CD4-positive, alpha-beta T cell treated with Interleukin-6 for 4 hours (primary cell): ENCODE measurements at regions not wholly inside any gene's neighbourhood (a gene's known extent, or its start where the extent isn't known, plus 50 kb on each side); places are given as distances from the start of the nearest gene placed in this dataset.
A peak's percentile ranks its signal among the peaks of the same experiment; 100 is the strongest.
"Not testable (repeated sequence)": the region's sequence is repeated elsewhere in the genome, so short reads cannot be mapped to it uniquely, and the experiment has no call there.

Experiments
- DNase-seq: peaks from one replicate; pipeline ENCODE4 v3.0.0-alpha.2; 2020; ENCODE audit warnings: mixed read lengths

DNA sequence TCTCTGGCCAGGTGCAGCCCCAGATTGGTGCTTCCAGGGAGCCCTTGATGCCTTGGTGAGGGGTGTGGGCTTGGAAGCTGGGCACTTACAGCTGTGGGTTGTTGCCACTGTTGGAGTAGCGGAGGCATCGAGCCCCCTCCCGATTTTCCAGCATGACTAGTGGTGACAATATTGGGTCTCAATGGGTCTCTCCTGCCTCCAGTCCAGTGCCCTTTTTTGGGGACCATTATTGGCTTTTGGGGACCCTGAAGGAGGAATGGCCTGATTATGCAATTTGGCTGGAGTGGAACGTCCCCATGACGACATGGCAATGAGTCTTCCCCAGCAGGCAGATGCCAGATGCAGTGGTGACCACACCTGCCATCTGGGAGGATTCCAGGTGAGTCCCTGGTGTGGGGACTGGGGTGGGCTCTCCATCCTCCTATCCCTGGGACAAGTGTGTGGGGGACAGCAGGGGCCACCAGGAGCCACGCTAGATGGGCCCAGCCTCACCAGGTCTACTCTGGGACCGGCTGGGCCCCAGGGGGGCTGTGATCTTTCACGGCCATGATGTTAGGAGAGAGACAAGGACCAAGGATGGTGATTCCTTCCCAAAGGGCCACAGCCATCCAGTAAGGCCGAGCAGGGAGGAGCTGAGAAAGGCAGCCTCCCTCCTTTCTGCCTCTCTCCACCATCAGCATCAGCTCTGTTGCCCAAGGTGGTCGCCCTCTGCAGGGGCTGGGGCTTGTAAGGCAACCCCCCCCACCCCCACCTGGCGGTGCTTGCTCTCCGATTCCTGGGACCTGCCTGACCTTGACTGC lies 196.8 kb downstream of the GOLGA6L6 start:
- no peak for DNase-seq

DNA sequence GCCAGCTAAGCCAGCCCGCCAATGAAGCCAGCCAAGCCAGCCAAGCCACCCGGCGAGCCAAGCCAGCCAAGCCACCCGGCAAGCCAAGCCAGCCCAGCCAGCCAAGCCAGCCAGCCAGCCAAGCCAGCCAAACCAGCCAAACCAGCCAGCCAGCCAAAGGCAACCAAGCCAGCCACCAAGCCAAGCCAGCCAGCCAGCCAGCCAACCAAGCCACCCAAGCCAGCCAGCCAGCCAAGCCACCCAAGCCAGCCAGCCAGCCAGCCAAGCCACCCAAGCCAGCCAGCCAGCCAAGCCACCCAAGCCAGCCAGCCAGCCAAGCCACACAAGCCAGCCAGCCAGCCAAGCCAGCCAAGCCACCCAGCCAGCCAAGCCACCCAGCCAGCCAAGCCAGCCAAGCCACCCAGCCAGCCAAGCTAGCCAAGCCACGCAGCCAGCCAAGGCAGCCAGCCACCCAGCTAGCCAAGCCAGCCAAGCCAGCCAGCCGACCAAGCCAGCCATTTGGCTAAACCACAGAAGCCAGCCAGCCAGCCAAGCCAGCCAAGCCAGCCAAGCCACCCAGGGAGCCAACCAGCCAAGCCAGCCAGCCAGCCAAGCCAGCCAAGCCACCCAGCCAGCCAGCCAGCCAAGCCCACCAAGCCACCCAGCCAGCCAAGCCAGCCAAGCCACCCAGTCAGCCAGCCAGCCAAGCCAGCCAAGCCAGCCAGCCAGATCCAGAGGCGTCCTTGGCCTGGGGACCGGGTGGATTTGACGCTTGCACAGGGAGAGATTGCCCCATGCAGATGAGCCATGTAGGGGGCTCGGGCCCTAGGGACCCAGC lies 198.0 kb downstream of the GOLGA6L6 start:
- DNase-seq = not testable (repeated sequence)

DNA sequence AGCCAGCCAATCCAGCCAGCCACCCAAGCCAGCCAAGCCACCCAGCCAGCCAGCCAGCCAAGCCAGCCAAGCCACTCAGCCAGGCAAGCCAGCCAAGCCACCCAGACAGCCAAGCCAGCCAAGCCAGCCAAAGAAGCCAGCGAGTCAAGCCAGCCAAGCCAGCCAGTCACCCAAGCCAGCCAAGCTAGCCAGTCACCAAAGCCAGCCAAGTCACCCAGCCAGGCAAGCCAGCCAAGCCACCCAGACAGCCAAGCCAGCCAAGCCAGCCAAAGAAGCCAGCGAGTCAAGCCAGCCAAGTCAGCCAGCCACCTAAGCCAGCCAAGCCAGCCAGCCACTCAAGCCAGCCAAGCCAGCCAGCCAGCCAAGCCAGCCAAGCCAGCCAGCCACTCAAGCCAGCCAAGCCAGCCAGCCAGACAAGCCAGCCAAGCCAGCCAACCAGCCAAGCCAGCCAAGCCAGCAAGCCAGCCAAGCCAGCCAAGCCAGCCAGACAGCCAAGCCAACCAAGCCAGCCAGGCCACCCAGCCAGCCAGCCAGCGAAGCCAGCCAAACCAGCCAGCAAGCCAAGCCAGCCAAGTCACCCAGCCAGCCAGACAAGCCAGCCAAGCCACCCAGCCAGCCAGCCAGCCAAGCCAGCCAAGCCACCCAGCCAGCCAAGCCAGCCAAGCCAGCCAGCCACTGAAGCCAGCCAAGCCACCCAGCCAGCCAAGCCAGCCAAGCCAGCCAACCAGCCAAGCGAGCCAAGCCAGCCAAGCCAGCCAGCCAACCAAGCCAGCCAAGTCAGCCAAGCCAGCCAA lies 198.8 kb downstream of the GOLGA6L6 start:
- not testable (repeated sequence) for DNase-seq

DNA sequence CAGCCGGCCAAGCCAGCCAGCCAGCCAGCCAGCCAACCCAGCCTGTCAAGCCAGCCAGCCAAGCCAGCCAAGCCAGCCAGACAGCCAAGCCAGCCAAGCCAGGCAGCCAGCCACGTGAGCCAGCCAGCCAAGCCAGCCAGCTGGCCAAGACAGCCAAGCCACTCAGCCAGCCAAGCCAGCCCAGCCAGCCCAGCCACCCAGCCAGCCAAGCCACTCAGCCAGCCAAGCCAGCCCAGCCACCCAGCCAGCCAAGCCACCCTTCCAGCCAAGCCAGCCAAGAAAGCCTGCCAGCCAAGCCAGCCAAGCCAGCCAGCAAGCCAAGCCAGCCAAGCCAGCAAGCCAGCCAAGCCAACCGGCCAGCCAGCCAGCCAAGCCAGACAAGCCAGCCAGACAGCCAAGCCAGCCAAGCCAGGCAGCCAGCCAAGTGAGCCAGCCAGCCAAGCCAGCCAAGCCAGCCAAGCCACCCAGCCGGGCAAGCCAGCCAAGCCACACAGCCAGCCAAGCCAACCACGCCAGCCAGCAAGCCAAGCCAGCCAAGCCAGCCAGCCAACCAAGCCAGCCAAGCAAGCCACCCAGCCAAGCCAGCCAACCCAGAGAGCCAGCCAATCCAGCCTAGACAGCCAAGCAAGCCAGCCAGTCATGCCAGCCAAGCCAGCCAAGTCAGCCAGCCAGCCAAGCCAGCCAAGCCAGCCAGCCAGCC lies 199.5 kb downstream of the GOLGA6L6 start:
- DNase-seq = peak; percentile 24

DNA sequence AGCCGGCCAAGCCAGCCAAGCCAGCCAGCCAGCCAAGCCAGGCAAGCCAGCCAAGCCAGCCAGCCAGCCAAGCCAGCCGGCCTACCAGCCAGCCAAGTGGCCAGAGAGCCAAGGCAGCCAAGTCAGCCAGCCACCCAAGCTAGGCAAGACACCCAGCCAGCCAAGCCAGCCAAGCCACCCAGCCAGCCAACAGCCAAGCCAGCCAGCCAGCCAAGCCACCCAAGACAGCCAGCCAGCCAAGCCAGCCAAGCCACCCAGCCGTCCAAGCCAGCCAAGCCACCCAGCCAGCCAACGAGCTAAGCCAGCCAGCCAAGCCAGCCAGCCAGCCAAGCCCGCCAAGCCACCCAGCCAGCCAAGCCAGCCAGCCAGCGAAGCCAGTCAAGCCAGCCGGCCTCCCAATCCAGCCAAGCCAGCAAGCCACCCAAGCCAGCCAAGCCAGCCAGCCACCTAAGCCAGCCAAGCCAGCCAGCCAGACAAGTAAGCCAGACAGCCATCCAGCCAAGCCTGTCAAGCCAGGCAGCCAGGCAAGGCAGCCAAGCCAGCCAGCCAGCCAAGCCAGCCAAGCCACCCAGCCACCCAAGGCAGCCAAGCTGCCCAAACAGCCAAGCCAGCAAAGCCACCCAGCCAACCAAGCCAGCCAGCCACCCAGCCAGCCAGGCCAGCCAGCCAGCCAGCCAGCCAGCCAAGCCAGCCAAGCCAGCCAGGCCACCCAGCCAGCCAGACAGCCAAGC lies 200.5 kb downstream of the GOLGA6L6 start:
- peak; percentile 28 for DNase-seq

DNA sequence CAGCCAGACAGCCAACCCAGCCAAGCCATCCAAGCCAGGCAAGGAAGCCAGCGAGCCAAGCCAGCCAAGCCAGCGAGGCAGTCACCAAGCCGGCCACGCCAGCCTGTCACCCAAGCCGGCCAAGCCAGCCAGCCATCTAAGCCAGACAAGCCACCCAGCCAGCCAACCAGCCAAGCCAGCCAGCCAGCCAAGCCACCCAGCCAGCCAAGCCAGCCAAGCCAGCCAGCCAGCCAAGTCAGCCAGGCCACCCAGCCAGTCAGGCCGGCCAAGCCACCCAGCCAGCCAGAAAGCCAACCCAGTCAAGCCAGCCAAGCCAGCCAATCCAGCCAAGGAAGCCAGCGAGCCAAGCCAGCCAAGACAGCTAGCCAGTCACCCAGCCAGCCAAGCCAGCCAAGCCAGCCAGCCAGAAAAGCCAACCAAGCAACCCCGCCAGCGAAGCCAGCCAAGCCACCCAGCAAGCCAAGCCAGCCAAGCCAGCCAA lies 201.2 kb downstream of the GOLGA6L6 start:
- DNase-seq = no peak

DNA sequence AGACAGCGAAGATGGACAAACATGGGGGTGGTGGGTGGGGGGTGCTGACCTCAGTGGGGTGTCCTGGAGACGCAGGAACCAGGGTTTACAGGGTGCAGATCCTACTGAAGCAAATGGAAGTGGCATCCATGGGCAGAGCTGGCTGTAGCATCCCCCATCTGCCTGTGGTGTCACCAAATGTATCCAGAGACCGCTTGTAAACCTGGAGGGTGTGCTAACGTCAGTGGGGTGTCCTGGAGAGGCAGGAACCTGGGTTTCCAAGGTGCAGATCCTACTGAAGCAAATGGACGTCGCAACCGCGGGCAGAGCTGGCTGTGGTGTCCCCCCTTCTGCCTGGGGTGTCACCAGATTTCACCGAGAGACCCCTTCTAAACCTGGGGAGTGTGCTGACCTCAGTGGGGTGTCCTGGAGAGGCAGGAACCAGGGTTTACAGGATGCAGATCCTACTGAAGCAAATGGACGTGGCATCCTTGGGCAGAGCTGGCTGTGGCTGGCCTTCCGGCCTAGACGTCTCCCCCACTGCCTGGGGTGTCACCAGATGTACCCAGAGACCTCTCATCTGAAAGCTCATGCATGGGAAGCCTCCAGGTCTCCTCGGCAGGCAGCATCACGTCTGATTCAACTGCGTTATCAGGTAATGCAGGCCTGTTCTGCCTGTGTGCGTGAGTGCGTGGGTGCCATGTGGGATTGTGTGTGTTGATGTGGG lies 202.4 kb downstream of the GOLGA6L6 start:
- DNase-seq = not testable (repeated sequence)

DNA sequence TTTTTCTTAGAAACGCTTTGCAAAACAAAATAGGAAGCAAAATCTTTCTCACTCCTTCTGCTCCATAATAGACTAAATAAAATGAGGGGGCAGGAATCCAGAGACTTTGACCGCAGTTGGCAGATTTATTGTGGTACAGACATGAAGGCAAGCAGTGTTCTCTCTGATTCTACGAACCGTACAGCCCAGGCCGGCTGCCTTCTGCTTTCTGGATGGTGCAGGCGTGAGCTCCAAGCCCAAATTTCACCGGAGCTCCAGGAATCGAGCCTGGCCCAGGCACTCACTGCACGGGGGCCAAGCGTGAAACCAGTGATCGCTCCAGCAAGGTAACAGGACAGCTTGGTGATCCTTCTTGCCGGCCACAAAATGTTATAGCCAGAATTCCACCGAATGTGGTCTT lies 202.9 kb downstream of the GOLGA6L6 start:
- not testable (repeated sequence) for DNase-seq

DNA sequence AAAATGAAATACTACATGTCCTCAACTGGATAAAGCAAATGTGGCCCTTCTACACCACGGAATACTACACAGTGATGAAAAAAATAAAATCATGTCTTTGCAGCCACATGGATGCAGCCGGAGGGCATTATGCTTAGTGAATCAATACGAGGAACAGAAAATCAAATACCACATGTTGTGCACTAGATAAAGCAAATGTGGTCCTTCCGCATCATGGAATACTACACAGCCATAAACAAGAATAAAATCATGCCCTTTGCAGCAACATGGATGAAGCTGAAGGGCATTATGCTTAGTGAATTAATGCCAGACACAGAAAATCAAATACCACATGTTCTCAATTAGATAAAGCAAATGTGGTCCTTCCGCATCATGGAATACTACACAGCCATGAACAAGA lies 204.4 kb downstream of the GOLGA6L6 start:
- DNase-seq = not testable (repeated sequence)

DNA sequence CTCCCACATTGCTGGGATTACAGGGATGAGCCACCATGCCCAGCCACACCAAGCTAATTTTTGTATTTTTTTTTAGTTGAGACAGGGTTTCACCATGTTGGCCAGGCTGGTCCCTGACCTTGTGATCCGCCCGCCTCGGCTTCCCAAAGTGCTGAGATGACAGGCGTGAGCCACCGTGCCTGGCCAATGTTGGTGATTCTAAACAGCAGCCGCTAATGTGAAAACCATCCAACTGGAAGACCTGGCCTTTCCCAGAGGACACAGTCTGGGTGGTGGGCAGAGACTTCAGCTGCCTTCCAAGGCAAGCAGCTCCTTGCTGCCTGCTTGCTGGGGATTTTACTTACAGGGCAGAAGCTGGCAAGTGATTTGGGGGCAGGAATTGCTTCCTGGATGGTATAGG lies 207.1 kb downstream of the GOLGA6L6 start:
- not testable (repeated sequence) for DNase-seq

DNA sequence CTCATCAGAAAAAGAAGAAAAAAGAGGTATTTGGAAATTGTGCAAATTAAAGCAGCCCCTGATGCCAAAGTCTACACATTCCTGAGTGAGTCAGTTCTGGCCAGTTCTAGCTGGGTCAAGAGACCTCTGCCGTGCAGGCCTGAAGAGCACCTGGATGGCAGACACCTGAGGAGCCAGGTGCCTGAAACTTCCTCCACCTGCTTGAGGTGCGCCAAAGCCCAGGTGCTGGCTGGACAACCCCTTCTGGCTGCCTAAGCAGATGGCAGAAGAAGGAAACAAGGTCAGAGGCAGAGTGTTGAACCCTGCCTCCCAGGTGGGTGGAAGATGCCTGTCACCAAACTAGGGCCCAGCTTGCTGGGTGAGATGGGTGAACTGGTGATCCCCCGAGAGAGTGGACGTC lies 215.8 kb downstream of the GOLGA6L6 start:
- not testable (repeated sequence) for DNase-seq

DNA sequence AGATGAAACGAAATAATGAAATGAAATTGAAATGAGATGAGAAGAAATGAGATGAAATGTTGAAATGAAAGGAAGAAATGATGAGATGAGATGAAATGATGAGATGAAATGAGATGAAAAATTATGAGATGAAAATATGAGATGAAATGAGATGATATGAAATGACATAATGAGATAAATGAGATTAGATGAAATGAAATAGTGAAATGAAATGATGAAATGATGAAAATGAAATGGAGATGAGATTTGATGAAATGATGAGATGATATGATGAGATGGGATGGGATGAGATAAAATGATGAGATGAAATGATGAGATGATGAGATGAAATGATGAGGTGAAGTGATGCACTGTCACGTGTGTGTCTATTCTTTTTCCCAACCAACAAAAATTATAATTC lies 224.5 kb downstream of the GOLGA6L6 start:
- not testable (repeated sequence) for DNase-seq

DNA sequence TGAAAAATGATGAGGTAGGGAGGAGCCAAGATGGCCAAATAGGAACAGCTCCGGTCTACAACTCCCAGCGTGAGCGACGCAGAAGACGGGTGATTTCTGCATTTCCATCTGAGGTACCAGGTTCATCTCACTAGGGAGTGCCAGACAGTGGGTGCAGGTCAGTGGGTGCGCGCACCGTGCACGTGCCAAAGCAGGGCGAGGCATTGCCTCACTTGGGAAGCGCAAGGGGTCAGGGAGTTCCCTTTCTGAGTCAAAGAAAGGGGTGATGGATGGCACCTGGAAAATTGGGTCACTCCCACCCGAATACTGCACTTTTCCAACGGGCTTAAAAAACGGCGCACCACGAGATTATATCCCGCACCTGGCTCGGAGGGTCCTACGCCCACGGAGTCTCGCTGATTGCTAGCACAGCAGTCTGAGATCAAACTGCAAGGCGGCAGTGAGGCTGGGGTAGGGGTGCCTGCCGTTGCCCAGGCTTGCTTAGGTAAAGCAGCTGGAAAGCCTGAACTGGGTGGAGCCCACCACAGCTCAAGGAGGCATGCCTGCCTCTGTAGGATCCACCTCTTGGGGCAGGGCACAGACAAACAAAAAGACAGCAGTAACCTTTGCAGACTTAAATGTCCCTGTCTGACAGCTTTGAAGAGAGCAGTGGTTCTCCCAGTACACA lies 230.5 kb downstream of the GOLGA6L6 start:
- not testable (repeated sequence) for DNase-seq

DNA sequence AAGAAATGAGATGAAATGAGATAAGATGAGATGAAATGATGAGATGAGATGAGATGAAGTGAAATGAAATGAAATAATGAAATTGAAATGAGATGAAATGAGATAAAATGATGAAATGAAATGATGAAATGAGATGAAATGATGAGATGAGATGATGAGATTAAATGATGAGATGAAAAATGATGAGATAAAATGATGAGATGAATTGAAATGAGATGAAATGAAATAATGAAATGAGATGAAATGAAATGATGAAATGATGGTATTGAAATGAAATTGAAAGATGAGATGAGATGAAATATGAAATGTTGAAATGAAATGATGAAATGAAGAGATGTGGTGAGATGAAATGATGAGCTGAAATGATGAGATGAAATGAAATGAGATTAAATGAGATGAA lies 231.0 kb downstream of the GOLGA6L6 start:
- no peak for DNase-seq

DNA sequence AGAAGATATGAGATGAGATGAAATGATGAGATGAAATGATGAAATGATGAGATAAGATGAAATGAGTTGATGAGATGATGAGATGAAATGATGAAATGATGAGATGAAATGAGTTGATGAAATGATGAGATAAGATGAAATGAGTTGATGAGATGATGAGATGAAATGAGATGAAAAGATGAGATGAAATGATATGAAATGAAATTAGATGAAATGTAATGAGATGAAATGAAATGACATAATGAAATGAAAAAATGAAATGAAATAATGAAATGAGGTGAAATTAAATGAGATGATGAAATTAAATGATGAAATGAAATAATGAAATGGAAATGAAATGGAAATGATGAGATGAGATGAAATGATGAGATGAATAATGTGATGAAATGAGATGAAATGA lies 231.6 kb downstream of the GOLGA6L6 start:
- DNase-seq = not testable (repeated sequence)

DNA sequence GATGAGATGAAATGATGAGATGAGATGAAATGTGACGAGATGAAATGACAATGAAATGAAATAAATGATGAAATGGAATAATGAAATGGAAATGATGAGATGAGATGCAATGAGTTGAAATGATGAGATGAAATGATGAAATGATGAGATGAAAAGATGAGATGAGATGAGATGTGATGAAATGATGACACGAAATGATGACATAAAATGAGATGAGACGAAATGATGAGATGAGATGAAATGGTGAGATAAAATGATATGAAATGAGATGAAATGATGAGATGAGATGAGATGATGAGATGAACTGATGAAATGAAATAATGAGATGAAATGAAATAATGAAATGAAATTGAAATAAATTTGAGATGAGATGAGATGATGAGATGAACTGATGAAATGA lies 232.2 kb downstream of the GOLGA6L6 start:
- DNase-seq = not testable (repeated sequence)

DNA sequence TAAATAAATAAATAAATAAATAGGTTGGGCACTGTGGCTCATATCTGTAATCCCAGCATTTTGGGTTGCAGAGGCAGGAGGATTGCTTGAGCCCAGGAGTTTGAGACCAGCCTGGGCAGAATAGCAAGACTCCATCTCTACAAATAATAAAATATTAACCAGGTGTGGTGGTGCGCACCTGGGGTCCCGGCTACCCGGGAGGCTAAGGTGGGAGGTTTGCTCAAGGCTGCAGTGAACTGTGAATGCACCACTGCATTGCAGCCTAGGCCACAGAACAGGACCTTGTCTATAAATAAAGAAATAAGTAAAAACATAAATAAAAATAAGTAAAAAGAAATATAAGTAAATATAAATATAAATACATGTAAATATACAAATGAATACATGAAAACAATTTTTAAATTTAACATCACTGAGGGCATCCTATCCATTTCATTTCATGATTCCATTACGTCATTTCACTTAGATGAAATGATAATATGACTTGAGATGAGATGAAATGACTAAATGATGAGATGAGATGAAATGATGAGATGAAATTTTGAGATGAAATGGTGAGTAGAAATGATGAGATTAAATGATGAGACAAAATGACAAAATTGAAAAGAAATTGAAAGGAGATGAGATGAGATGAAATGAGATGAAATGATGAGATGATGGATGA lies 233.4 kb downstream of the GOLGA6L6 start:
- DNase-seq = not testable (repeated sequence)

DNA sequence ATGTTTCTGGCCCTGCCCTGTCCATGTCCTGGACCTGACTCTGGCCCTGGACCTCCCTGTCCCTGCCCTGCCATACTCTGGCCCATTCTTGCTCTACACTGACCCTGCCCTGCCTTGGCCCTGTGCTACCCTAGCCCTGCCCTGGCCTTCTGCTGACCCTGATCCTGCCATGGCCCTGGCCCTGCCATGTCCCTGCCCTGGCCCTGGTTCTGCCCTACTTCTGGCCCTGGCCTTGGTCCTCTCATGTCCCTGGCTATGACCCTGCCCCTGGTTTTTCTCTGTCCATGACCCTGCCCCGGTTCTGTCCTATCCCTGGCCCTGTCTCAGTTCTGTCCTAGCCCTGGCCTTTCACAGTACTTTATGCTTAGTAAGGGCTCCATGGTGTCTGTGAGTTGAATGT lies 234.5 kb downstream of the GOLGA6L6 start:
- DNase-seq = not testable (repeated sequence)

DNA sequence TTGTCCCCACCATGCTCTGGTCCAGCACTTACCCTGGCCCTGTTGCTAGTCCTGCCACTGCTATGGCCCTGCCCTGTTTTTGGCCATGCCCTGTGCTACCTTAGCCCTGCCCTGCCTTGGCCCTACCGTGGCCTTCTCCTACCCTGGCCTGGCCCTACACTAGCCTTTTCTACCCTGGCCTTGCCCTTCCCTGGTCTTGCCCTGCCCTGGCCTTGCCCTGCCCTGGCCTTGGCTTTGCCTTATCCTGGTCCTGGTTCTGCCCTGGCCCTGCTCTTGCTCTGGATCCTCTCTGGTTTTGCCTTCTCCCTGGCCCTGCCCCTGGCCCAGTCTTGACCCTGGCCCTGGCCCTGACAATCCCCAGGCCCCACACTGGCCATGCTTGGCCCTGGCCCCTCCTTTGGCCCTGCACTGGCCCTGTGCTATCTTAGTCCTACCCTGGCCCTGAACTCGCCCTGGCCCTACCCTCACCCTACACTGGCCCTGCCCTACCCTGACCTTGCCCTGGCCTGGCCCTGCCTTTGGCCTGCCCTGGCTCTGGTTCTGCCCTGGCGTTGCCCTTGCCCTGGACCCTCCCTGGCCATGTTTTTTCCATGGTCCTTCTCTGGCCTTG lies 235.0 kb downstream of the GOLGA6L6 start:
- not testable (repeated sequence) for DNase-seq
